HEK293 (cell line): ENCODE measurements at regions not wholly inside any gene's neighbourhood (a gene's known extent, or its start where the extent isn't known, plus 50 kb on each side); places are given as distances from the start of the nearest gene placed in this dataset.

ENCODE experiments used
- CTCF ChIA-PET: fragments of 350-600 bp; formaldehyde crosslinking; extraction: SDS; loops from one replicate; lab custom pipeline; 2021; ENCODE audit warnings: antibody characterized with exemption; lab: Yijun Ruan, JAX
- POLR2A ChIA-PET: fragments of 300-600 bp; formaldehyde crosslinking; extraction: SDS; loops from one replicate; lab custom pipeline; 2020; ENCODE audit warnings: antibody characterized with exemption, inconsistent platforms; lab: Yijun Ruan, JAX
- H3K27ac ChIP-seq: fragments of 200-500 bp; sonication (Bioruptor generic); 2 replicates; pipeline ENCODE4 v1.5.1; 2014; ENCODE audit warnings: low read depth, low read length, control low read depth, inconsistent platforms; ENCODE audit errors: extremely low read depth
- H3K36me3 ChIP-seq, 2 experiments: fragments of 200-500 bp in 1 of 2; sonication (Bioruptor generic) in 1 of 2; 1 replicate in 1 of 2; 2 replicates in 1 of 2; pipeline ENCODE4 v1.5.1; 2014 to 2017; ENCODE audit warnings: inconsistent platforms in 2 of 2, low read length in 2 of 2; ENCODE audit not compliant: control insufficient read depth in 2 of 2, insufficient read depth in 1 of 2
- H3K4me1 ChIP-seq: fragments of 200-500 bp; sonication (Bioruptor generic); 2 replicates; pipeline ENCODE4 v1.5.1; 2014; ENCODE audit warnings: mild to moderate bottlenecking, low read length, inconsistent platforms; ENCODE audit not compliant: control insufficient read depth, insufficient read depth
- H3K4me3 ChIP-seq: 2 replicates; pipeline ENCODE4 v1.5.1; 2011; ENCODE audit warnings: low read depth, mild to moderate bottlenecking, control low read depth, low read length, moderate library complexity
- H3K9me3 ChIP-seq: fragments of 200-500 bp; sonication (Bioruptor generic); 2 replicates; pipeline ENCODE4 v1.5.1; 2014; ENCODE audit warnings: low read depth, low read length, inconsistent platforms; ENCODE audit not compliant: control insufficient read depth, insufficient read depth
- BCL6B ChIP-seq: fragments of 450-650 bp; formaldehyde crosslinking; IDR thresholded peaks from 2 replicates; pipeline ENCODE4 v1.5.1; 2017; ENCODE audit warnings: missing biosample characterization, missing genetic modification characterization
- FEZF1 ChIP-seq: fragments of 450-650 bp; formaldehyde crosslinking; IDR thresholded peaks from 2 replicates; pipeline ENCODE4 v1.5.1; 2016; ENCODE audit warnings: missing biosample characterization, missing genetic modification characterization
- OVOL3 ChIP-seq: fragments of 450-650 bp; formaldehyde crosslinking; IDR thresholded peaks from 2 replicates; pipeline ENCODE4 v1.5.1; 2016; ENCODE audit warnings: missing biosample characterization, missing genetic modification characterization
- PATZ1 ChIP-seq: fragments of 450-650 bp; formaldehyde crosslinking; IDR thresholded peaks from 2 replicates; pipeline ENCODE4 v1.5.1; 2016; ENCODE audit warnings: missing biosample characterization, missing genetic modification characterization
- PRDM2 ChIP-seq: fragments of 450-650 bp; formaldehyde crosslinking; IDR thresholded peaks from 2 replicates; pipeline ENCODE4 v1.5.1; 2016; ENCODE audit warnings: missing biosample characterization, missing genetic modification characterization, borderline replicate concordance
- PRDM6 ChIP-seq: fragments of 450-650 bp; formaldehyde crosslinking; IDR thresholded peaks from 2 replicates; pipeline ENCODE4 v1.5.1; 2017; ENCODE audit warnings: missing biosample characterization, missing genetic modification characterization
- YY1 ChIP-seq: fragments of 450-650 bp; formaldehyde crosslinking; IDR thresholded peaks from 2 replicates; pipeline ENCODE4 v1.5.1; 2018; ENCODE audit warnings: missing biosample characterization, missing genetic modification characterization
- ZBTB1 ChIP-seq: fragments of 450-650 bp; formaldehyde crosslinking; IDR thresholded peaks from 2 replicates; pipeline ENCODE4 v1.5.1; 2016; ENCODE audit warnings: missing biosample characterization, missing genetic modification characterization
- ZBTB10 ChIP-seq: fragments of 450-650 bp; formaldehyde crosslinking; IDR thresholded peaks from 2 replicates; pipeline ENCODE4 v1.5.1; 2016; ENCODE audit warnings: missing biosample characterization, missing genetic modification characterization
- ZFP3 ChIP-seq: fragments of 450-650 bp; formaldehyde crosslinking; IDR thresholded peaks from 2 replicates; pipeline ENCODE4 v1.5.1; 2016; ENCODE audit warnings: low read depth, missing biosample characterization, missing genetic modification characterization
- ZNF16 ChIP-seq: fragments of 450-650 bp; formaldehyde crosslinking; IDR thresholded peaks from 2 replicates; pipeline ENCODE4 v1.5.1; 2016; ENCODE audit warnings: low read depth, missing biosample characterization, missing genetic modification characterization
- ZNF426 ChIP-seq: fragments of 450-650 bp; formaldehyde crosslinking; IDR thresholded peaks from 2 replicates; pipeline ENCODE4 v1.5.1; 2017; ENCODE audit warnings: missing biosample characterization, missing genetic modification characterization, mild to moderate bottlenecking, inconsistent platforms, moderate library complexity
- ZNF513 ChIP-seq: fragments of 450-650 bp; IDR thresholded peaks from 2 replicates; pipeline ENCODE4 v1.5.1; 2018; ENCODE audit warnings: missing biosample characterization, missing genetic modification characterization
- ZNF555 ChIP-seq: fragments of 450-650 bp; formaldehyde crosslinking; conservative IDR thresholded peaks from 2 replicates; pipeline ENCODE4 v1.5.1; 2017; ENCODE audit warnings: missing biosample characterization, mild to moderate bottlenecking, missing genetic modification characterization, inconsistent platforms
- ZNF558 ChIP-seq: fragments of 450-650 bp; formaldehyde crosslinking; IDR thresholded peaks from 2 replicates; pipeline ENCODE4 v1.5.1; 2016; ENCODE audit warnings: missing biosample characterization, missing genetic modification characterization
- ZNF621 ChIP-seq: fragments of 450-650 bp; formaldehyde crosslinking; IDR thresholded peaks from 2 replicates; pipeline ENCODE4 v1.5.1; 2017; ENCODE audit warnings: missing biosample characterization, missing genetic modification characterization
- ZNF776 ChIP-seq: fragments of 450-650 bp; formaldehyde crosslinking; IDR thresholded peaks from 2 replicates; pipeline ENCODE4 v1.5.0; 2017; ENCODE audit warnings: missing biosample characterization, missing genetic modification characterization, borderline replicate concordance
- ZNF792 ChIP-seq: fragments of 450-650 bp; formaldehyde crosslinking; IDR thresholded peaks from 2 replicates; pipeline ENCODE4 v1.5.1; 2016; ENCODE audit warnings: missing biosample characterization, missing genetic modification characterization

GRCh38 chr1:177793900-177794299 is 176.0 kb downstream of the SEC16B start (continued):
- TF ChIP-seq PRDM2 (tag by site-specific recombination) (no peak), ZNF16 (tag by site-specific recombination) (no peak)

- ChIA-PET POLR2A (no interaction called here), CTCF (interaction anchor here (0.6 kb wide), 1 partner anchor 893 kb away, joined by 4 read pairs; no protein-coding TSS in a partner anchor)
- H3K9me3 ChIP-seq: no peaks in the 10 kb centered on the region
- TF ChIP-seq PATZ1: no peak
- TF ChIP-seq BCL6B: no peak
- TF ChIP-seq ZNF513 (tag by site-specific recombination): no peak
- TF ChIP-seq ZNF555 (tag by site-specific recombination): no peak
- TF ChIP-seq ZBTB1 (tag by site-specific recombination): no peak
- no peak for TF ChIP-seq ZNF776 (tag by site-specific recombination)
- no peak for TF ChIP-seq ZNF558 (tag by site-specific recombination)
- TF ChIP-seq YY1: no peak
- TF ChIP-seq FEZF1 (tag by site-specific recombination): no peak
- no peak for TF ChIP-seq ZFP3 (tag by site-specific recombination)
- H3K4me3 ChIP-seq: no peak overlapping the region
- no peaks in the 10 kb centered on the region for H3K36me3 ChIP-seq
- no peaks in the 10 kb centered on the region for H3K4me1 ChIP-seq
- H3K27ac ChIP-seq: no peak overlapping the region
Observed at GRCh38 chr1:177790566-177790965, 179.3 kb downstream of the SEC16B start.

GRCh38 chr1:177789956-177790355 is 179.9 kb downstream of the SEC16B start:
- H3K27ac ChIP-seq: no peak overlapping the region
- CTCF ChIA-PET: no interaction called here
- TF ChIP-seq ZNF426 (tag by site-specific recombination): no peak
- no peak for TF ChIP-seq OVOL3
- no peak for TF ChIP-seq ZNF621 (tag by site-specific recombination)
- no peak for TF ChIP-seq ZBTB10 (tag by site-specific recombination)
- TF ChIP-seq PRDM6: no peak
- no peak for TF ChIP-seq ZNF792 (tag by site-specific recombination)
- TF ChIP-seq, all 188 proteins: peak for 0
- H3K4me1 ChIP-seq: no peaks in the 10 kb centered on the region
- POLR2A ChIA-PET: no interaction called here
- no peaks in the 10 kb centered on the region for H3K36me3 ChIP-seq
- H3K9me3 ChIP-seq: no peaks in the 10 kb centered on the region
- H3K4me3 ChIP-seq: no peak overlapping the region
